ENCODE measurements at regions not wholly inside any gene's neighbourhood (a gene's known extent, or its start where the extent isn't known, plus 50 kb on each side); places are given as distances from the start of the nearest gene placed in this dataset.

DNA sequence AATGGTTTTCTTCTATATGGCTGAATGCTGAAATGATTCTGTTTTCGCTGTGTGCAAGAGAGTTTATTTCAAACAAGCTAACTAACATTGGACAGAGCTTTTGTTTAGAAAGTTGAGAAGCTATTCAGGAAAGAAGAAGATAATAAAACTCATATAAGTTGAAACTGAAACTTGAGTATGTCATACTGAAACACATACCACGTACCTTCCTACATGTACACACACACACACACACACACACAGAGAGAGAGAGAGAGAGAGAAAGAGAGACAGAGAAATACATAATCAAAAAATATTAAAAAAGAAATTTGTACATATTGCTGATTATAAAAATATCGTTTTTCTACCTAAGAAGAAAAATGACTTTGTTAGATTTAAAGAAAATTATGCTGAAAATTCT, 561.9 kb upstream of the KCND2 start:
- no peak overlapping the region for H3K4me3 ChIP-seq
- no peak for DNase-seq
- ATAC-seq = no peak
- TF ChIP-seq, protein P1, sequence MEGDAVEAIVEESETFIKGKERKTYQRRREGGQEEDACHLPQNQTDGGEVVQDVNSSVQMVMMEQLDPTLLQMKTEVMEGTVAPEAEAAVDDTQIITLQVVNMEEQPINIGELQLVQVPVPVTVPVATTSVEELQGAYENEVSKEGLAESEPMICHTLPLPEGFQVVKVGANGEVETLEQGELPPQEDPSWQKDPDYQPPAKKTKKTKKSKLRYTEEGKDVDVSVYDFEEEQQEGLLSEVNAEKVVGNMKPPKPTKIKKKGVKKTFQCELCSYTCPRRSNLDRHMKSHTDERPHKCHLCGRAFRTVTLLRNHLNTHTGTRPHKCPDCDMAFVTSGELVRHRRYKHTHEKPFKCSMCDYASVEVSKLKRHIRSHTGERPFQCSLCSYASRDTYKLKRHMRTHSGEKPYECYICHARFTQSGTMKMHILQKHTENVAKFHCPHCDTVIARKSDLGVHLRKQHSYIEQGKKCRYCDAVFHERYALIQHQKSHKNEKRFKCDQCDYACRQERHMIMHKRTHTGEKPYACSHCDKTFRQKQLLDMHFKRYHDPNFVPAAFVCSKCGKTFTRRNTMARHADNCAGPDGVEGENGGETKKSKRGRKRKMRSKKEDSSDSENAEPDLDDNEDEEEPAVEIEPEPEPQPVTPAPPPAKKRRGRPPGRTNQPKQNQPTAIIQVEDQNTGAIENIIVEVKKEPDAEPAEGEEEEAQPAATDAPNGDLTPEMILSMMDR (IDR thresholded peaks at IDR 0.05) = no peak
- no peaks in the 10 kb centered on the region for H3K36me3 ChIP-seq
- H3K27me3 ChIP-seq = no peaks in the 10 kb centered on the region
- H3K27ac ChIP-seq = no peak overlapping the region
- no peaks in the 10 kb centered on the region for H3K4me1 ChIP-seq
- peaks cover 0 to 2% of the 10 kb centered on the region in 2 donors for H3K9me3 ChIP-seq
- intact Hi-C loops (cut with DNase I) = no loop called here

DNA sequence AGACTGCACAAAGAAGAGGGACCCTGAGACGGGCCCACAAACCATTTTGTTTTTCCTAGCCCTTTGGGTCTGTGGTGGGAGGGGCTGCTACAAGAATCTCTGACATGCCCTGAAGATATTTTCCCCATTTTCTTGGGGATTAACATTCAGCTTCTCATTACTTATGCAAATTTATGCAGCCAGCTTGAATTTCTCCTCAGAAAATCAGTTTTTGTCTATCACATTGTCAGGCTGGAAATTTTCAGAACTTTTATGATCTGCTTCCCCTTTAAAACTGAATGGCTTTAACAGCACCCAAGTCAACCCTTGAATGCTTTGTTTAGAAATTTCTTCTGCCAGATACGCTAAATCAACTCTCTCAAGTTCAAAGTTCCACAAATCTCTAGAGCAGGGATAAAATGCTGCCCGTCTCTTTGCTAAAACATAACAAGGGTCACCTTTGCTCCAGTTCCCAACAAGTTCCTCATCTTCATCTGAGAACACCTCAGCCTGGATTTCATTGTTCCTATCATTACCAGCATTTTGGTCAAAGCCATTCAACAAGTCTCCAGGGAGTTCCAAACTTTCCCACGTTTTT, 560.0 kb upstream of the KCND2 start:
- ATAC-seq (no peak), DNase-seq (no peak)
- TF ChIP-seq, protein P1 (IDR thresholded peaks at IDR 0.05) = no peak
- Histone ChIP-seq H3K27me3 (no peaks in the 10 kb centered on the region), H3K36me3 (no peaks in the 10 kb centered on the region), H3K9me3 (peaks cover 0 to 2% of the 10 kb centered on the region in 2 donors), H3K4me1 (no peaks in the 10 kb centered on the region), H3K27ac (no peak overlapping the region), H3K4me3 (no peak overlapping the region)
- intact Hi-C loops (cut with DNase I) = no loop called here

DNA sequence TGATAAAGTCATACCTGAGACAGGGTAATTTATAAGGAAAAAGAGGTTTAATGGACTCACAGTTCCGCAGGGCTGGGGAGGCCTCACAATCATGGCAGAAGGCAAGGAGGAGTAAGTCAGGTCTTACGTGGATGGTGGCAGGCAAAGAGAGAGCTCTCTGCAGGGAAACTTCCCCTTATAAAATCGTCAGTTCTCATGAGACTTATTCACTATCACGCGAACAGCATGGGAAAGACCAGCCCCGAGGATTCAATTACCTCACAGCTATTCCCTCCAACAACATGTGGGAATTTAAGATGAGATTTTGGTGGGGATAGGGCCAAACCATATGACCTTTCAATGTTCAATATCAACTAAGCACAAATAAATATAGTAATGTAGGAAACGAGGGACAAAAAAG, 559.4 kb upstream of the KCND2 start:
- TF ChIP-seq, protein P1 (IDR thresholded peaks at IDR 0.05) = no peak
- no peaks in the 10 kb centered on the region for H3K4me1 ChIP-seq
- H3K27me3 ChIP-seq = no peaks in the 10 kb centered on the region
- intact Hi-C loops (cut with DNase I) = no loop called here
- DNase-seq (no peak), ATAC-seq (no peak)
- H3K27ac ChIP-seq = no peak overlapping the region
- H3K4me3 ChIP-seq = no peak overlapping the region
- H3K9me3 ChIP-seq = peaks cover 0 to 2% of the 10 kb centered on the region in 2 donors
- H3K36me3 ChIP-seq = no peaks in the 10 kb centered on the region

DNA sequence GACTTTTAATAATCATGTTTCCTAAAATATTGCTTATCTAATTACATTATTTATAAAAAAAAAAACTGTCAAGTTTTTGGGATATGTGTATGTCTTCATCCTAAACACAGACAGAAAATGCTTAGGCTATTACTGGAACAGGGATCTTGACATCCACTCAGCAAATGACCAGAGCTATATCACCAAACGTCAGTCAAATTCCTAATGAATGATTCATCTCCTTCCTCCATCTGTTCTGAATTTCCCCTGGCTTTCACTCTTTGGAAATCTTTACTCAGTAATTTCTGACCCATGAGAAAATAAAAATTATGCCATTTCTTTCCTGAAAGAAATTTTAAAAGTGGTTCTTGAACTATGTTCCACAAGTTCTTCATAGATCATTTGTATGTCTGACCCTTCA, 552.4 kb upstream of the KCND2 start:
- intact Hi-C loops (cut with DNase I) = no loop called here
- DNase-seq = no peak
- Histone ChIP-seq H3K9me3 (no peaks in the 10 kb centered on the region), H3K4me1 (no peaks in the 10 kb centered on the region), H3K27ac (no peak overlapping the region), H3K4me3 (no peak overlapping the region), H3K27me3 (no peaks in the 10 kb centered on the region), H3K36me3 (no peaks in the 10 kb centered on the region)
- TF ChIP-seq, protein P1 (IDR thresholded peaks at IDR 0.05) = no peak
- ATAC-seq = peak; percentile 41

DNA sequence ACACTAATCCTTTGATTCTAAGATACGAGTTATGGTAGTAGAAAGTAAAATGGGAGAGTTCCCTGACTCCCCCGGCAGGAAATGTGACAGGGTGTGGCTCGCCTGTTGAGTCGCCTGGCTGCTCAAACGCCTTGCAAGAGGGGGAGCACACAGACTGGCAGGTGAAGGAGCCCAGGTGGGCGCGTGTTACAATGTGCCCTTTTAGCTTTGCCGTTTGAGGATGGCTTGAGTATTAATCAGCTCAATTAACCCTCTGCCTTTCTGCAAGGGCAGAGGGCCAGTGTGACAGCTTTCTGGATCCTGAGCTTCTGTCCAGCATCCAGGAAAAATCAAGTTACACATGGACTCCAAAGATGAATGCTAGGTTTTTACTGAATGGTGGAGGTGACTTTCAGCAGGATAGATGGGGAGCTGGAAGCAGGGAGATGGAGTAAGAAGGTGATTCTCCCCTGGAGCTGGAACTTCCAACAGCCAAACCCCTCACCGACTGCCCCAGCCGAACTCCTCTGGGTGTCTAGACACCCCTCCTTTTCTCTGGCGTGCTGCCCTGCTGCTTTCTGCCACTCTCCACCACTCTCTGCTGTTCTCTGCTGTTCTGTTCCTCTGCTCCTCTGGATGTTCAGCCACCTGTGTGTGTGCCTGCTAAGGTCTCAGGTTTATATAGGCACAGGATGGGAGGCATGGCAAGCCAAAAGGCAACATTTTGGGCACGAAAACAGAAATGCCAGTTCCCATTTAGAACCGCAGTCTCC, 548.8 kb upstream of the KCND2 start:
- no peaks in the 10 kb centered on the region for H3K9me3 ChIP-seq
- H3K4me3 ChIP-seq = no peak overlapping the region
- H3K27ac ChIP-seq = no peak overlapping the region
- TF ChIP-seq, protein P1 (IDR thresholded peaks at IDR 0.05) = no peak
- ATAC-seq (no peak), DNase-seq (peak in 1 of 4 donors; percentile 44)
- H3K36me3 ChIP-seq = no peaks in the 10 kb centered on the region
- H3K27me3 ChIP-seq = no peaks in the 10 kb centered on the region
- H3K4me1 ChIP-seq = no peaks in the 10 kb centered on the region
- intact Hi-C loops (cut with DNase I) = no loop called here
